GM10266 (cell line): ENCODE measurements at regions not wholly inside any gene's neighbourhood (a gene's known extent, or its start where the extent isn't known, plus 50 kb on each side); places are given as distances from the start of the nearest gene placed in this dataset.

Experiments
- DNase-seq: peaks from one replicate; pipeline ENCODE4 v3.0.0; 2012; ENCODE audit errors: extremely low spot score
- CTCF ChIP-seq: IDR thresholded peaks from 2 replicates; pipeline ENCODE4 v1.5.1; 2012; ENCODE audit warnings: mild to moderate bottlenecking, low read depth; ENCODE audit not compliant: control insufficient read depth, insufficient read depth; ENCODE audit errors: missing control alignments

- DNase-seq: no peak
- TF ChIP-seq CTCF: no peak
Observed at GRCh38 chr2:190121305-190121704, 58.8 kb upstream of the MSTN start.

GRCh38 chr2:190119923-190120590, 57.5 kb upstream of the MSTN start:
- TF ChIP-seq CTCF: no peak
- DNase-seq: no peak

- TF ChIP-seq CTCF: no peak
- no peak for DNase-seq
Observed at GRCh38 chr2:190119257-190119656, 56.7 kb upstream of the MSTN start.

GRCh38 chr2:190117305-190117704, 54.8 kb upstream of the MSTN start:
- no peak for TF ChIP-seq CTCF
- no peak for DNase-seq

GRCh38 chr2:190113000-190113399, 50.5 kb upstream of the MSTN start:
- DNase-seq: no peak
- TF ChIP-seq CTCF: no peak
